Upper lobe of left lung (tissue), 4 donors: ENCODE measurements at regions not wholly inside any gene's neighbourhood (a gene's known extent, or its start where the extent isn't known, plus 50 kb on each side); places are given as distances from the start of the nearest gene placed in this dataset.
"Not testable (repeated sequence)": the region's sequence is repeated elsewhere in the genome, so short reads cannot be mapped to it uniquely, and the experiment has no call there.

Source experiments
- CTCF ChIP-seq, 6 experiments: fragments of 450-650 bp in 4 of 6; fragments of 200-600 bp in 2 of 6; sonication (generic) in 2 of 6; IDR thresholded peaks; one replicate each; pipeline ENCODE4 v1.5.1; 2016 to 2019; ENCODE audit warnings: antibody characterized with exemption in 6 of 6
- POLR2A ChIP-seq, 4 donors: fragments of 450-650 bp; IDR thresholded peaks; one replicate each; pipeline ENCODE4 v1.5.1; 2016 to 2017; ENCODE audit warnings: antibody characterized with exemption in 4 of 4, mild to moderate bottlenecking in 2 of 4
- POLR2AphosphoS5 ChIP-seq, 2 donors: sonication (generic); formaldehyde crosslinking; IDR thresholded peaks; one replicate each; pipeline ENCODE4 v1.5.1; 2017; ENCODE audit warnings: antibody characterized with exemption in 2 of 2

- TF ChIP-seq POLR2A, CTCF, POLR2AphosphoS5 (IDR thresholded peaks at IDR 0.05): not testable (repeated sequence)
Measured at GRCh38 chr1:85520826-85521820, 56.2 kb upstream of the DDAH1 start.
